ELF-1 (cell line): ENCODE measurements at regions not wholly inside any gene's neighbourhood (a gene's known extent, or its start where the extent isn't known, plus 50 kb on each side); places are given as distances from the start of the nearest gene placed in this dataset.

Experiments used
- DNase-seq: peaks from one replicate; pipeline ENCODE4 v3.0.0-alpha.2; 2016; ENCODE audit warnings: low read depth, low spot score

- no peak for DNase-seq
These were observed 480.4 kb upstream of the NOVA1 start for GRCh38 chr14:27078191-27078590.

- no peak for DNase-seq
These were observed 481.9 kb upstream of the NOVA1 start for GRCh38 chr14:27079716-27080115.

DNA sequence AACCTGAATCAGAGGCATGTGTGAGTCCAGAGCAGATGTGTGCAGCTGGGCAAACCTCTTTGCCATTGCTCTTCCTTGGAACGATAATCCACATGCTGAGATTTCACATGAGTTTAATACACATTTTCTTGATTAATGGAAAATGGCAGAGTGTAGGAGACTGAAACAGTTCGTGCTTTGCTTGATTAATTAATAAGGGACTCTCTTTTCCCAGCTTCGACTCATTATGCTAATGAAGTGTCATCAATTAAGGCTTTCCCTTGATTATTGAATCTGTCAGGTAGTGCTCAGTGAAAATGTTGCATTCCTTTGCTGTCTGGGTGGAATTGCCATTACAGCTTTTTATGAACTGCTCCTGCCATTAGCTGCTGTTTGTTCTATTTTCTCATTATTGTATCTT, 487.7 kb upstream of the NOVA1 start:
- DNase-seq: no peak

DNA sequence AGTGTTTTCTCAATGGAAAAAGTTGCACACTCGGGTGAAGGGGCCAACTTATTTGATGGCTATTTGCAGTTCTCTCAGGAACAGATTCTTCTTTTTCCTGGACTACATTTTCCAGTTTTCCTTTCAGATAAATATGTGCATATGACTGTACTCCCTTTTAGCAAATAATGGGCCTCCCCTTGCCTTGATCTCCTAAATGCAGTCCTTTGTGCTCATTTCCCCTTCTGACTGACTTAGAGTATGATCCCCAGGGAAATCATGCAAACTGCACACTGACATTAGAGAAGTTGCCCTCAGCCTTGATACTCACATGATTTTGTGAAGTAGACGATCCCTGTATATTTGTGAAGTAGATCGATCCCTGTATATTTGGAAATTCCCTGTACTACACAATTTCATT, 492.9 kb upstream of the NOVA1 start:
- no peak for DNase-seq

DNA sequence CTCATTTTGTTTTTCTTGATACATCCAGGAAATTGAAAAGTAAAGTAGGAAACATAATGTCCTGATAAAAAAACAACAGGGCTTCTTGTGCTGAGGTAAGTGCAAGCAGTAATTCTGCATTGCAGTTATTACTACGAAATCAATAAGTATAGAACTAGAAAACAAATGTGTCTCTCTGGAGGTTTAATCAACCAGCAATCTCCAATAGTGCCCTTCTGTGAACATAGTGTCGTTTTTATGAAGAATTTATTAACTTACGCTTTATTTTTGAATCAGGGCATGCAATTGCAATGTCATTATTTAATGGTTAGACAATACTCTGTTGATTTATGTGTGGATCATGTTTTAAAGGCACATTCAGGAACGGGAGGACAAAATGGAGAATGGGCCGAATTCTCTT, 494.1 kb upstream of the NOVA1 start:
- DNase-seq: no peak

DNA sequence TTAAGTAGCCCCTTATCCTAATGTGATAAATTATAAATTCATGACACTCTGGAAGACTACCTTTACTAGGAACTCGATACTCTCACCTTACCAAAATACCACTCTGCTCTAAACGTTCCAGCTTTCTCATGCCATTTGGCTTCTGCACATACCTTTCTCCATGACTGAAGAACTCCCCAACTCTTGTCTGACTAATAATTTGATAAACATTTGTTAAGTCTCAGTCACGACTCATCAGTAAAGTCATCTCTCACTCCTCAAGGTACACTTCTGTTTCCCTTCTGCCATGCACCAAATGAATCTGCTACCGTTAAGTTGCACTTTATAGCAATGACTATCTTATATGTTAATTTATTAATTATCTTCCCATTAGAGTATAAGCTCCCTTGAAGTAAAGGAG, 498.3 kb upstream of the NOVA1 start:
- no peak for DNase-seq

DNA sequence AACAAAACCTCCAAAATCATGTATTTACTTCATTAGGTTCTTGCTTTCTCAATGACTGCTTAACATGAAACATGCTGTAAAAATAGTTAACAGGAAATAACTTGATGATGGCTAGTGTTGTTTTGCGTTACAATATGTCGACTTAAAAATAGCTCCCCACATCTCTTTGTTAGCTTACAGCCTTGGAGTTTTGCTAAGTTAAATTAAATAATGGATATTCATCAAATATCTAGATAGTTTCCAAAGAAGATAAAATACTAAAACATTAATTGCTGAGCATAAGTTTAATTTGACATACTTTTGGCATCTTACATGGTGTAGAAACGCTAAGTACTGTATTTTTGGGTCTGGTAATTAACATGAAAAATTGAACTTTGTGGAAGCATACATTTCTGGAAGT, 500.6 kb upstream of the NOVA1 start:
- no peak for DNase-seq

- DNase-seq: no peak
These were observed 516.3 kb upstream of the NOVA1 start for GRCh38 chr14:27114180-27114579.

GRCh38 chr14:27123162-27123561, 525.3 kb upstream of the NOVA1 start:
- DNase-seq: no peak

GRCh38 chr14:27127838-27128237, 530.0 kb upstream of the NOVA1 start:
- DNase-seq: no peak

GRCh38 chr14:27134200-27134599, 536.4 kb upstream of the NOVA1 start:
- DNase-seq: no peak

- no peak for DNase-seq
These were observed 547.3 kb upstream of the NOVA1 start for GRCh38 chr14:27145170-27145569.

GRCh38 chr14:27148143-27148542, 550.3 kb upstream of the NOVA1 start:
- DNase-seq: no peak

DNA sequence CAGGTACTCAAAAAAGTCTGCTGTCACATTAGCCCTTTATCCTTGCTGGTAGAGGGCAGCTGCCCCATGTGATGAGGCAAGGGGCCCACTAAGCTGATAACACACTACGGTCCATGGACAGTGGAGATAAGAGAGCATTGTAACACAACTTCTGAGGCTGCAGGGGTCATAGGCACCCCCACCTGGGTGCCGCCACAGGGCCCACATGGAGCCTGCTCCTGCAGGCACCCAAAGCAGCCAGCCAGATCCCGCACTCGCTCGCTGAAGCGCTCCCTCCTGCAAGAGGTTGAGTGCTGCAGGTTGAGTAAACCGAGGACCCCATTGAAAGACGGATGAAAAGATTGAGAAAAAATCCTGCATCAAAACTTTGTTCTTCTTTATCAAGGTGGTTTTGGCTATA, 566.3 kb upstream of the NOVA1 start:
- DNase-seq: no peak

DNA sequence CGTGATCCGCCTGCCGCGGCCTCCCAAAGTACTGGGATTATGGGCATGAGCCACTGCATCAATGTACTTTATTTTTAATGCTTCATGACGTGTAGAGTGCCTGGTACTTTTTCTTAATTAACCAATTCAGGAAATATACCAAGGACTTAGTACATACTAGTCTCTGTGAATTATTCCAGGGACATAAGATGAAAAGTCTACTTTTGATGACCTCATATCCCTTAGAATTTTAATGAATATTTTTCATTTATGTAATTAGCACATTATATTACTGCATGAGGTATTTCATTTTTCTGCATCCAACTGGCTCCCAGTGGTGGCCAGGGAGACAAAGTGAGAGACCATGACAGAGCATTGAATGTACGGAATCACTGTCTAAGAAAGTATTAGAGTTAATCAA, 577.7 kb upstream of the NOVA1 start:
- no peak for DNase-seq

- DNase-seq: peak; percentile 34
These were observed 583.5 kb upstream of the NOVA1 start for GRCh38 chr14:27181333-27181732.

GRCh38 chr14:27184427-27184826, 586.6 kb upstream of the NOVA1 start:
- DNase-seq: no peak

DNA sequence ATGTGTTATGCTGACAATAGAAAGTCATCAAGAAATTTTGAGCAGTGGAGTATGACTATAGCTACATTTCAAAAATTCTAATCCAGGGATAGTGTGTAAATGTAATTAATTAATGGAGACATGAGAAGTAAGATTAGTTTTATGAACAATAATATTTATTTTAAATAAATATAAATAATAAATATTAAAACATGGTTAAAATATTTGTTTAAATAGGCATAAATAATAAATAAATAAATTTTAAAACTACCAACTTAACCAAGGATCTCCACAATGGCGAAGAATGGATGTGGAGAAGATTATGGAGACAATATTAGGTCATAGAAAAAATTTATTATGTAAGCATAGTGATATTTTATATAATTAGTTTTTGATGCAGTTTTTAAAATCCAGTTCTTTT, 588.2 kb upstream of the NOVA1 start:
- no peak for DNase-seq

DNA sequence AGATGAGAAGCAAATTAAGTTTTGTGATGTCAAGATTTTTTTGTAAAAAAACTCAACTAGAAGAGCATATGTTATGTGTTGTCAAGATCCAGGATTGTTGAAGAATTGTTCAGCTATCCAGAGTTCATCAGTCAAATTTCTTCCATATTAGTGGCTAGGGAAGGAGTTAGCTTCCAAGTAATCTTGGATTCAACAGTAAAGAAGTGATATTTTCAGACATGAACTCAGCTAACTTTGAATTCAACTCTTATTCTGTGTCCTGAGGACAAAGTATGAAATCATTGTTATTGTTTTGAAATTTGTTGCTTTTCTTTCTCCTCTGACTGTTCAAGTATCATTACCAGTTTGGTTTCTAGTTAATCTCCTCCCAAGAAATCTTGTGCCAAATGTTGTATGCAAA, 589.3 kb upstream of the NOVA1 start:
- DNase-seq: no peak

DNA sequence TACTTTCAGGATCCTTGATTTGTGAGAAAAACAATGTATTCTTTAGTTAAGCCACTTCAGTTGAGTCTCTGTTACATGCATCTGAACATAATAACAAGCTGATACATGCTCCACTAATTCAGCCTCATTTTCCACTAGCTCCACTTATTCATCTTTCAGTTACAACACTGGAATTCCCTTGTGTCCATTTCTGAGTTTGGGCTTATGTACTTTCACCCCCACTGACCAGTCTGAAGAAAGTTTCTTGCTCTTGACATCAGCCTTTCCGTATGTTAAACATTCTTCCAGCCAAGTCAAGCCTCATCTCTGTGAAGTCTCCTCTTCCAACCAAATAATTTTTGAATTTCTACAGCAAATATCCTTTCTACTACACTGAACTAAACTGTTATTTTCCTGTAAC, 592.5 kb upstream of the NOVA1 start:
- DNase-seq: no peak

DNA sequence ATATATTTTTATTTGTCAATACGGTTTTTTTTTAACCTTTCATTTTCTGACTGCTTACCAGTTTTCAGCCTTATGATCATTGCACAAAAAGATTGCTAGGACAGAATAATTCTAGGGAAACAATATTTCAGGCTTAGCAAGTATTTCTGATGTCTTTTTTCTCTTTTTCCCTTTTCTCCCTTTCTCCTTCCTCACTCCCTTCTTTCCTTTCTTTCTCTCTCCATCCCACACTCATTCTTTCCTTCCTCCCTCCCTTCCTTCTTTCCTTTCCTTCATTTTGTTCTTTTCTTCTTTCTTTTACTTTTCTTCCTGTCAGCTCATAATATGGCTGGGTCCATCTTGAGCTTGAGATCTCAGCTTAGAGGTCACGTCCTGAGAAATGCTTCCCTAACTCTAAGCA, 601.4 kb upstream of the NOVA1 start:
- DNase-seq: no peak

GRCh38 chr14:27205036-27205435, 607.2 kb upstream of the NOVA1 start:
- DNase-seq: no peak

DNA sequence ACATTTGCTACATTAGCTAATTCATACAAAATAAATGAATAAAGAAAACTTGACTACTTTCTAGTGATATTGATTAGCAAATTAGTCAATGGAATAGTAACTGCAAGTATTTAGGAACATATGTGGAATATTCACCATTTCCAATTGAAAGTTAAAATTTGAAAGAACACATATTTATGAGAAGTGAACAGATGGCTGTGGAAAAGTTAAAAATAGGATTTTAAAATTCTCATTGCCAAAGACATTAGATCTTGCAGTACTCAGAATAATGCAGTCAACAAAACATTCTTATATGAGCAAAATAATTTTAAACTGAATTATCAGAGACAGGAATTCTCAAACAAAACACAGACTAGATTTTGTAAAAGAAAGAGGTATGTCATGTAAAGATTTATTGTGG, 613.9 kb upstream of the NOVA1 start:
- DNase-seq: no peak

- DNase-seq: no peak
These were observed 624.8 kb upstream of the NOVA1 start for GRCh38 chr14:27222671-27223070.

DNA sequence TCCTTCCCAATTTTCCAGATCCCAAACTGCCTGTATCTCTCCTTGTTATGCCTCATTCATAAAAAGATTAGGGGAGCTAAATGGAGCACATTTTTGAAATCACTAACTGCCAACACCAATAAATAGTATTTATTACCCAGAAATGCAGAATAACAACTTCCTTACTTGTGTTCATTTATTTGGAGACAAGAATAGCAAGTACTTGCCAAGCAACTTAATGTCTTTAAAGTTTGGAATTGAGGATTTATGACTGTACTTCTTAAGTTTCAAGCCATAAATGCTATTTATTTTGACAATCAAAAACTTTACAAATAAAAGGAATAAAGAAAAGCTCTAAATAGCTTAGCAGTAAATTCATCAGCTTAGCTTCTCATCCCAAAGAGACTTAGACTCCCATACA, 626.1 kb upstream of the NOVA1 start:
- DNase-seq: no peak
